Endothelial cell of umbilical vein (primary cell): ENCODE measurements at regions not wholly inside any gene's neighbourhood (a gene's known extent, or its start where the extent isn't known, plus 50 kb on each side); places are given as distances from the start of the nearest gene placed in this dataset.

Experiments
- BruUV-seq: library from RNA; stranded (reverse); fragments of 400-500 nt; replicated peaks from 2 replicates; lab custom pipeline; 2021; lab: Mats Ljungman, UMichigan
- CTCF ChIA-PET: fragments of 300-600, 350-600 bp; sonication (Branson Sonifier 250); formaldehyde crosslinking; loops from one replicate; lab custom pipeline; 2021; ENCODE audit warnings: antibody characterized with exemption, inconsistent platforms; lab: Charles Lee
- POLR2A ChIA-PET: fragments of 300-600, 350-600 bp; sonication (Branson Sonifier 250); formaldehyde crosslinking; loops from one replicate; lab custom pipeline; 2021; ENCODE audit warnings: antibody characterized with exemption, inconsistent platforms; lab: Charles Lee
- DNase-seq: peaks from one replicate; pipeline ENCODE4 v3.0.0-alpha.2; 2011; ENCODE audit warnings: low read depth, low spot score
- FAIRE-seq: peaks from 2 replicates; lab custom pipeline; 2011; peaks lifted over from hg19 to GRCh38; lab: Jason Lieb, UNC
- H2AFZ ChIP-seq: 2 replicates; pipeline ENCODE4 v1.6.0; 2012; ENCODE audit warnings: low read depth, low read length, control low read depth, inconsistent platforms
- H3K27ac ChIP-seq: 2 replicates; pipeline ENCODE4 v1.5.1; 2011; ENCODE audit warnings: low read depth, mild to moderate bottlenecking, control low read depth, low read length, moderate library complexity; ENCODE audit not compliant: insufficient read depth
- H3K27me3 ChIP-seq, 2 experiments: 2 replicates each; pipeline versions ENCODE4 v1.6.0 to v1.6.1; 2011; ENCODE audit warnings: low read length in 2 of 2, mixed read lengths in 1 of 2; ENCODE audit not compliant: control insufficient read depth in 2 of 2, insufficient read depth in 2 of 2
- H3K36me3 ChIP-seq, 2 experiments: 2 replicates in 1 of 2; 3 replicates in 1 of 2; pipeline ENCODE4 v1.5.1; 2011; ENCODE audit warnings: low read length in 2 of 2, mild to moderate bottlenecking in 1 of 2, moderate library complexity in 1 of 2; ENCODE audit not compliant: control insufficient read depth in 2 of 2, insufficient read depth in 2 of 2; ENCODE audit errors: extremely low read depth in 1 of 2
- H3K4me1 ChIP-seq: 3 replicates; pipeline ENCODE4 v1.5.1; 2011; ENCODE audit warnings: mild to moderate bottlenecking, low read length; ENCODE audit not compliant: control insufficient read depth, insufficient read depth; ENCODE audit errors: extremely low read depth
- H3K4me2 ChIP-seq: 2 replicates; pipeline ENCODE4 v1.6.1; 2011; ENCODE audit warnings: low read length, control low read depth, mixed read lengths; ENCODE audit not compliant: insufficient read depth
- H3K4me3 ChIP-seq, 3 experiments: fragments of 200-600 bp in 1 of 3; sonication (generic), shearing (Covaris generic) in 1 of 3; replicated peaks in 1 of 3; 2 replicates each; pipeline ENCODE4 v1.5.1; 2011 to 2016; ENCODE audit warnings: control low read depth in 3 of 3, low read length in 3 of 3, mild to moderate bottlenecking in 2 of 3, inconsistent platforms in 1 of 3, low read depth in 1 of 3, moderate library complexity in 1 of 3; ENCODE audit not compliant: insufficient read depth in 1 of 3
- H3K79me2 ChIP-seq: 2 replicates; pipeline ENCODE4 v1.6.0; 2012; ENCODE audit warnings: low read length, inconsistent platforms; ENCODE audit not compliant: control insufficient read depth, insufficient read depth
- H3K9ac ChIP-seq: replicated peaks from 2 replicates; pipeline ENCODE3; 2011; ENCODE audit warnings: low read length, control low read depth; ENCODE audit not compliant: insufficient read depth; ENCODE audit errors: extremely low read depth
- H3K9me1 ChIP-seq: replicated peaks from 3 replicates; pipeline ENCODE4 v1.6.0; 2011; ENCODE audit warnings: mild to moderate bottlenecking, low read length; ENCODE audit not compliant: control insufficient read depth, insufficient read depth; ENCODE audit errors: extremely low read depth
- H3K9me3 ChIP-seq: replicated peaks from 2 replicates; pipeline ENCODE4 v1.5.1; 2012; ENCODE audit warnings: low read length, inconsistent platforms; ENCODE audit not compliant: control insufficient read depth, insufficient read depth
- H4K20me1 ChIP-seq: replicated peaks from 2 replicates; pipeline ENCODE3; 2011; ENCODE audit warnings: mild to moderate bottlenecking, low read length; ENCODE audit not compliant: control insufficient read depth, insufficient read depth; ENCODE audit errors: extremely low read depth
- FOS ChIP-seq: IDR thresholded peaks from 2 replicates; pipeline ENCODE4 v1.6.1; 2011; ENCODE audit warnings: mild to moderate bottlenecking, low read length, moderate library complexity, borderline replicate concordance; ENCODE audit not compliant: insufficient read depth
- GATA2 ChIP-seq: IDR thresholded peaks from 2 replicates; pipeline ENCODE4 v1.7.0; 2011; ENCODE audit warnings: low read depth, mild to moderate bottlenecking, moderate library complexity, mixed read lengths, low read length; ENCODE audit not compliant: insufficient read length, insufficient read depth
- MYC ChIP-seq: IDR thresholded peaks from one replicate; pipeline ENCODE4 v1.6.1; 2011; ENCODE audit warnings: mild to moderate bottlenecking, low read depth, low read length
- dilution Hi-C: fragments of 300-500 bp; cut with MboI; formaldehyde crosslinking; loops from one replicate; pipeline ENCODE4 v1.15.0; 2019; ENCODE audit warnings: low sequenced_read_pairs; ENCODE audit not compliant: extremely low pct_ligation_motif_present
- intact Hi-C: fragments of 100-400 bp; cut with micrococcal nuclease; formaldehyde crosslinking; loops from one replicate; pipeline ENCODE4 v1.10.0; 2022
- TF ChIP-seq, protein P1 (sequence below): IDR thresholded peaks from 2 replicates; pipeline ENCODE4 v1.6.1; 2011; ENCODE audit not compliant: insufficient read depth, insufficient read length

DNA sequence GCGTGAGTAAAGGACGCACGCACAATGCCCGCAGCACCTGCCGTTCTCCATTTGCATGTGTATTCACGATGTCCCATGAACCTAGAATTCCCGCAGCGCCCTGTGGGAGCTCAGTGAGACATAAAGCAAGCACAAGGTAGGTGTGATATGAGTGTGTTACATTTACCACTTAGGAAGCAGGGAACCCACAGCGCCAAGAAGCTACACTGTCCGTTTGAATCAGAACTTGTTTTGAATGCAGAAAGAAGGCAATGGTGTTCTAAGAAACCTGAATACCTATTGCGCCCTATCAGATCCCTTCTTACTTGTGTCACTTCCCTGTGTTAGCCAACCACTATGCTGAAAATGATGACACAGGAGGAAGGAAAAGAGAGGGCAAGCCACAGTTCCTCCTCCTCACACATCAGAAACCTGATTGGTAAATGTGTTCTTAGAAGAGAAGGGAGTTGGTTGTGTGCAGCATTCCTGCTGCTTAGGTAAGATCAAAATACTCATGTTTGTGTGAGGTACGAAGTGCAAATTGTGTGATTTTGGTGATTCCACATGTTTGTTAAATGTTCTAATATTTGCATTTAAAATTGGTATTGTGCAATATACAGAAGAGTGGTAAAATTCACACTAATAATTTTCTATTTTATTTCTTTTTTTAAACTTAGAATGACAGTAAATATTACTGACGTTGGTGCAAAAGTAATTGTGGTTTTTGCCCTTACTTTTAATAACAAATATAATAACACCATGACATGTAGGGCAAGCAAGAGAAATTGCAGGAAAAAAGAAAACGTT, 185.4 kb downstream of the SEC23IP start:
- DNase-seq (no peak), FAIRE-seq (no peak)
- Histone ChIP-seq H3K36me3 (no peaks in the 10 kb centered on the region), H3K9ac (no peak overlapping the region), H2AFZ (no peak overlapping the region), H3K27me3 (no peaks in the 10 kb centered on the region), H3K4me1 (no peaks in the 10 kb centered on the region), H3K4me2 (no peak overlapping the region), H3K9me3 (no peaks in the 10 kb centered on the region), H3K9me1 (peaks cover 2% of the 10 kb centered on the region), H3K4me3 (no peak overlapping the region), H3K79me2 (no peaks in the 10 kb centered on the region), H3K27ac (no peak overlapping the region), H4K20me1 (no peaks in the 10 kb centered on the region)
- dilution Hi-C loops (no loop called here), intact Hi-C loops (no loop called here)
- ChIA-PET CTCF (no interaction called here), POLR2A (no interaction called here)
- TF ChIP-seq MYC, result no peak
- no TSS peak for BruUV-seq

DNA sequence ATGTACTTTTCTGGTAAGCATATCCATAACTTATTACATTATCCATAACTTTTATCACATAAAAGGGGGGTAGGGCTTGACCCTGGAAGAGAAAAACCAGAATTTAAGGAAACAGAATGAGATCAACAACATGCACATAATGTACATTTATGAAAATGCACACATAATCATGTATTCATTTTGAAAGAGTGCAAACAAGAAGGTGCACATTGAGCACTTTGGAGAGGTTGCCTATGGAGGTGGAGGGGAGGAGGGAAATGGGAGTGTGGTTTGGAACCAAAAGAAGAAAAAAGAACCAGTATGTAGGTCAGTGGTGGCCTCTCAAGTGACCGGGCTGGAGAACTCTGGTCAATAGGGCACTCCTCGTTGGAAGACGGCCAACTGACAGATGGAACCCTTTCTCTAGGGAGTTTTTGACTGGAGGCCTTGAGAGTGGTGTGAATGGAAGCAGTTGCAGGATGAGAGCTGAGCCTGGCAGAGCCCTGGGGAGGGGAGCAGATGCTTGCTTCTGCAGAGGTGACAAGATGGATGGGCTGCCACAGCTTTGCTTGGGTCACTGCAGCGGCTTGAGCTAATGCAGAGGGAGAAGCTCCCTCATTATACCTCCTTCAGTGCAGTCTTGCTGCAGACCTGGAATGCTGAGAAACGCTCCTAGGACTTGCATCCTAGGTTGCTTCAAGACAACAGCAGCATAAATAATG, 192.7 kb downstream of the SEC23IP start:
- dilution Hi-C loops, result no loop called here

More for the DNA sequence above, 192.7 kb downstream of the SEC23IP start:
- Histone ChIP-seq H3K4me2 (no peak overlapping the region), H3K4me1 (no peaks in the 10 kb centered on the region), H3K36me3 (no peaks in the 10 kb centered on the region), H3K9me1 (peaks cover 2% of the 10 kb centered on the region), H3K27ac (no peak overlapping the region), H3K9me3 (no peaks in the 10 kb centered on the region), H3K4me3 (no peak overlapping the region), H4K20me1 (no peaks in the 10 kb centered on the region), H3K79me2 (no peaks in the 10 kb centered on the region), H3K9ac (no peak overlapping the region), H3K27me3 (no peaks in the 10 kb centered on the region), H2AFZ (no peak overlapping the region)
- TF ChIP-seq GATA2 (no peak), FOS (no peak)
- TF ChIP-seq, protein P1, sequence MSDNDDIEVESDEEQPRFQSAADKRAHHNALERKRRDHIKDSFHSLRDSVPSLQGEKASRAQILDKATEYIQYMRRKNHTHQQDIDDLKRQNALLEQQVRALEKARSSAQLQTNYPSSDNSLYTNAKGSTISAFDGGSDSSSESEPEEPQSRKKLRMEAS, result no peak
- no peak for DNase-seq
- POLR2A ChIA-PET, result no interaction called here
- no peak for FAIRE-seq
- CTCF ChIA-PET, result no interaction called here
- no TSS peak for BruUV-seq
- intact Hi-C loops, result no loop called here
